ENCODE measurements at regions not wholly inside any gene's neighbourhood (a gene's known extent, or its start where the extent isn't known, plus 50 kb on each side); places are given as distances from the start of the nearest gene placed in this dataset.

DNA sequence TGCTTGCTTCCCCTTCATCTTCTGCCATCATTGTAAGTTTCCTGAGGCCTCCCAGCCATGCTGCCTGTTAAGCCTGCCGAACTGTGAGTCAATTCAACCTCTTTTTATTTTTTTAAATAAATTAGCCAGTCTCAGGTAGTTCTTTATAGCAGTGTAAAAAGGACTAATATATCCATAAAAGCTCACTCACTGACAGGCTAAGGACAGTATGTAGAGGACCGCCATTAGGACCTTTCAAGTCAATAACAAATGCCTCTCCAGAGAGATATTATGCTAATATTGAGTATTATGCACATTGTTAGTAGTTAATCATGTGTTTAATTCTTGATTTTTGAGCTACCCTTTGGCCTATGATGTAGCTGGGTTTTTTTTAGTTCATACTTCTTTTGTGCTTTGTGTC lies 62.6 kb upstream of the GYPA start:
- H4K20me1 ChIP-seq (replicated peaks; ENCODE audit: control insufficient read depth, extremely low read depth, insufficient read depth, low read length) = no peaks in the 10 kb centered on the region
- no peak overlapping the region for H3K9ac ChIP-seq (replicated peaks; ENCODE audit: extremely low read depth, insufficient read depth, low read length)
- CTCF ChIA-PET = no interaction called here
- H3K9me1 ChIP-seq (replicated peaks; ENCODE audit: control insufficient read depth, extremely low read depth, insufficient read depth, low read length) = no peaks in the 10 kb centered on the region
- H3K27me3 ChIP-seq (ENCODE audit: control insufficient read depth in 2 of 2, insufficient read depth in 2 of 2, low read length in 2 of 2) = peaks cover 0 to 2% of the 10 kb centered on the region in 2 experiments
- no peaks in the 10 kb centered on the region for H3K36me3 ChIP-seq (ENCODE audit: control insufficient read depth in 2 of 2, extremely low read depth in 1 of 2, insufficient read depth in 2 of 2, low read length in 2 of 2)
- no peak for FAIRE-seq
- no TSS peak for BruUV-seq (replicated peaks)
- dilution Hi-C loops (cut with MboI; ENCODE audit: extremely low pct_ligation_motif_present, low sequenced_read_pairs) = no loop called here
- H3K9me3 ChIP-seq (replicated peaks; ENCODE audit: control insufficient read depth, insufficient read depth, low read length) = no peaks in the 10 kb centered on the region
- no peak overlapping the region for H3K4me2 ChIP-seq (ENCODE audit: insufficient read depth, low read length)
- TF ChIP-seq POLR2AphosphoS5 (IDR thresholded peaks at IDR 0.05; ENCODE audit: insufficient read depth, low read depth, low read length) (no peak), EZH2 (IDR thresholded peaks at IDR 0.05; ENCODE audit: borderline replicate concordance, low read depth, low read length, severe bottlenecking) (no peak), GATA2 (IDR thresholded peaks at IDR 0.05; ENCODE audit: insufficient read depth, insufficient read length, low read depth, low read length) (no peak), FOS (IDR thresholded peaks at IDR 0.05; ENCODE audit: borderline replicate concordance, insufficient read depth, low read length) (no peak), MYC (IDR thresholded peaks at IDR 0.05; ENCODE audit: low read depth, low read length) (no peak), POLR2A (IDR thresholded peaks at IDR 0.05; ENCODE audit: low read depth, low read length) (no peak), JUN (IDR thresholded peaks at IDR 0.05; ENCODE audit: borderline replicate concordance, insufficient read depth, insufficient read length, low read depth) (no peak)
- TF ChIP-seq, protein P1, sequence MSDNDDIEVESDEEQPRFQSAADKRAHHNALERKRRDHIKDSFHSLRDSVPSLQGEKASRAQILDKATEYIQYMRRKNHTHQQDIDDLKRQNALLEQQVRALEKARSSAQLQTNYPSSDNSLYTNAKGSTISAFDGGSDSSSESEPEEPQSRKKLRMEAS (IDR thresholded peaks at IDR 0.05; ENCODE audit: insufficient read depth, insufficient read length) = no peak
- TF ChIP-seq, protein P2, sequence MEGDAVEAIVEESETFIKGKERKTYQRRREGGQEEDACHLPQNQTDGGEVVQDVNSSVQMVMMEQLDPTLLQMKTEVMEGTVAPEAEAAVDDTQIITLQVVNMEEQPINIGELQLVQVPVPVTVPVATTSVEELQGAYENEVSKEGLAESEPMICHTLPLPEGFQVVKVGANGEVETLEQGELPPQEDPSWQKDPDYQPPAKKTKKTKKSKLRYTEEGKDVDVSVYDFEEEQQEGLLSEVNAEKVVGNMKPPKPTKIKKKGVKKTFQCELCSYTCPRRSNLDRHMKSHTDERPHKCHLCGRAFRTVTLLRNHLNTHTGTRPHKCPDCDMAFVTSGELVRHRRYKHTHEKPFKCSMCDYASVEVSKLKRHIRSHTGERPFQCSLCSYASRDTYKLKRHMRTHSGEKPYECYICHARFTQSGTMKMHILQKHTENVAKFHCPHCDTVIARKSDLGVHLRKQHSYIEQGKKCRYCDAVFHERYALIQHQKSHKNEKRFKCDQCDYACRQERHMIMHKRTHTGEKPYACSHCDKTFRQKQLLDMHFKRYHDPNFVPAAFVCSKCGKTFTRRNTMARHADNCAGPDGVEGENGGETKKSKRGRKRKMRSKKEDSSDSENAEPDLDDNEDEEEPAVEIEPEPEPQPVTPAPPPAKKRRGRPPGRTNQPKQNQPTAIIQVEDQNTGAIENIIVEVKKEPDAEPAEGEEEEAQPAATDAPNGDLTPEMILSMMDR (IDR thresholded peaks at IDR 0.05; ENCODE audit: extremely low read depth in 1 of 2, insufficient read depth in 1 of 2, low read depth in 1 of 2, low read length in 2 of 2) = no peak
- no peak overlapping the region for H2AFZ ChIP-seq (ENCODE audit: low read depth, low read length)
- H3K27ac ChIP-seq (ENCODE audit: insufficient read depth, low read depth, low read length) = no peak overlapping the region
- no peak for DNase-seq (ENCODE audit: low read depth, low spot score)
- POLR2A ChIA-PET = no interaction called here
- H3K4me3 ChIP-seq (replicated peaks in 1 of 3; ENCODE audit: insufficient read depth in 1 of 3, low read depth in 1 of 3, low read length in 3 of 3) = no peak overlapping the region
- intact Hi-C loops (cut with micrococcal nuclease) = no loop called here
- H3K4me1 ChIP-seq (ENCODE audit: control insufficient read depth, extremely low read depth, insufficient read depth, low read length) = no peaks in the 10 kb centered on the region
- no peaks in the 10 kb centered on the region for H3K79me2 ChIP-seq (ENCODE audit: control insufficient read depth, insufficient read depth, low read length)

Measured in endothelial cell of umbilical vein (primary cell).